Gastrocnemius medialis (tissue), 4 donors: ENCODE measurements at regions not wholly inside any gene's neighbourhood (a gene's known extent, or its start where the extent isn't known, plus 50 kb on each side); places are given as distances from the start of the nearest gene placed in this dataset.

Experiments used
- CTCF ChIP-seq, 5 experiments: fragments of 450-650 bp in 3 of 5; fragments of 200-600 bp in 2 of 5; sonication (generic) in 2 of 5; IDR thresholded peaks in 4 of 5; conservative IDR thresholded peaks in 1 of 5; 1 replicate in 4 of 5; 2 replicates in 1 of 5; pipeline ENCODE4 v1.5.1; 2016 to 2019; ENCODE audit warnings: antibody characterized with exemption in 5 of 5, mild to moderate bottlenecking in 3 of 5, moderate library complexity in 3 of 5
- POLR2A ChIP-seq, 2 donors: fragments of 450-650 bp; IDR thresholded peaks; one replicate each; pipeline ENCODE4 v1.6.1; 2017; ENCODE audit warnings: antibody characterized with exemption in 2 of 2, mild to moderate bottlenecking in 2 of 2, moderate library complexity in 2 of 2

GRCh38 chr15:62257996-62258521 lies 93.0 kb upstream of the C2CD4B start:
- TF ChIP-seq CTCF (IDR thresholded peaks at IDR 0.05 in 4 of 5, conservative IDR thresholded peaks at IDR 0.05 in 1 of 5) (no peak), POLR2A (IDR thresholded peaks at IDR 0.05) (no peak)
